ENCODE measurements at regions not wholly inside any gene's neighbourhood (a gene's known extent, or its start where the extent isn't known, plus 50 kb on each side); places are given as distances from the start of the nearest gene placed in this dataset.

- TF ChIP-seq CTCF (conservative IDR thresholded peaks at IDR 0.05 in 1 of 2, IDR thresholded peaks at IDR 0.05 in 1 of 2; ENCODE audit: low read depth in 1 of 2, low read length in 2 of 2), result no peak
- no peak for TF ChIP-seq EZH2 (IDR thresholded peaks at IDR 0.05; ENCODE audit: low read length, missing control alignments)
Measured at GRCh38 chr12:74598819-74599218, 61.2 kb downstream of the ATXN7L3B start.
